Colonic mucosa (tissue), 4 donors: ENCODE measurements at regions not wholly inside any gene's neighbourhood (a gene's known extent, or its start where the extent isn't known, plus 50 kb on each side); places are given as distances from the start of the nearest gene placed in this dataset.
A peak's percentile ranks its signal among the peaks of the same experiment; 100 is the strongest.

Experiments
- DNase-seq: peaks from one replicate; pipeline ENCODE4 v3.0.0-alpha.2; 2020
- H3K27ac ChIP-seq: fragments of 200-600 bp; one replicate; pipeline ENCODE4 v1.8.0; 2021
- H3K27me3 ChIP-seq: fragments of 200-600 bp; one replicate; pipeline ENCODE4 v1.8.0; 2021
- H3K36me3 ChIP-seq: fragments of 200-600 bp; one replicate; pipeline ENCODE4 v1.8.0; 2021
- H3K4me1 ChIP-seq: fragments of 200-600 bp; one replicate; pipeline ENCODE4 v1.8.0; 2021; ENCODE audit warnings: mild to moderate bottlenecking
- H3K4me3 ChIP-seq: fragments of 200-600 bp; one replicate; pipeline ENCODE4 v1.8.0; 2021
- H3K9ac ChIP-seq, 2 donors: one replicate each; pipeline ENCODE4 v1.7.0; 2013; ENCODE audit warnings: control low read depth in 2 of 2, low read depth in 2 of 2, low read length in 2 of 2
- H3K9me3 ChIP-seq: fragments of 200-600 bp; one replicate; pipeline ENCODE4 v1.8.0; 2021
- CTCF ChIP-seq: fragments of 200-600 bp; IDR thresholded peaks from one replicate; pipeline ENCODE4 v1.8.0; 2022; ENCODE audit warnings: antibody characterized with exemption, mild to moderate bottlenecking
- intact Hi-C: fragments of 100-400 bp; cut with DNase I; formaldehyde crosslinking; loops from one replicate; pipeline ENCODE4 v1.14.1; 2022
- donor health status: healthy.
- donor health status: DM: no; HTN: no; CAD: no.
- donor health status: DM: no; HTN: no; CAD: no.

DNA sequence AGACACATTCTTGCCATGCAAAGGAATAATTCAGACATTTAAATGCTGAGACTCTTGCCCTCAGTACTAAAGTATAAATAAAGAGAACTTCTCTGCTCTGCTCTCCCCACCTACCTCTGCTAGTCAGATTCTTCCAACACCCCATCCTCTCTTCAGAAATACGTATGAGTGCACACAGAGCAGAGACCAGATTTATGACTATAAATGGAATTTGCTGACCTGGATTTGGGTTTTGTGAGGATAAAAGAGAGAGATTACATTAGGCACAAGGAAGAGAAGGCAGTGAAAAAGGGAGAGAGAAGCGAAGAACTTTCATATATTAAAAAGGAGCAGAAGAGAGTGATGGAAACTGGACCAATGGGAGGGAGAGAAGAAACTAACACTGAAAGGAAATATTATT is 87.6 kb upstream of the EXOC1L start:
- no peaks in the 10 kb centered on the region for H3K36me3 ChIP-seq
- no peak overlapping the region for H3K27ac ChIP-seq
- no peaks in the 10 kb centered on the region for H3K9me3 ChIP-seq
- TF ChIP-seq CTCF = no peak
- no peaks in the 10 kb centered on the region for H3K27me3 ChIP-seq
- no peak overlapping the region for H3K4me3 ChIP-seq
- DNase-seq = no peak
- no peaks in the 10 kb centered on the region for H3K4me1 ChIP-seq
- intact Hi-C loops = no loop called here
- H3K9ac ChIP-seq = no peak overlapping the region

- H3K4me1 ChIP-seq = no peaks in the 10 kb centered on the region
- TF ChIP-seq CTCF = no peak
- no peak overlapping the region for H3K4me3 ChIP-seq
- H3K27ac ChIP-seq = no peak overlapping the region
- H3K36me3 ChIP-seq = no peaks in the 10 kb centered on the region
- H3K9me3 ChIP-seq = no peaks in the 10 kb centered on the region
- no peak for DNase-seq
- intact Hi-C loops = no loop called here
- no peak overlapping the region for H3K9ac ChIP-seq
- H3K27me3 ChIP-seq = no peaks in the 10 kb centered on the region
Measured at GRCh38 chr4:55732864-55733263, 86.7 kb upstream of the EXOC1L start.

DNA sequence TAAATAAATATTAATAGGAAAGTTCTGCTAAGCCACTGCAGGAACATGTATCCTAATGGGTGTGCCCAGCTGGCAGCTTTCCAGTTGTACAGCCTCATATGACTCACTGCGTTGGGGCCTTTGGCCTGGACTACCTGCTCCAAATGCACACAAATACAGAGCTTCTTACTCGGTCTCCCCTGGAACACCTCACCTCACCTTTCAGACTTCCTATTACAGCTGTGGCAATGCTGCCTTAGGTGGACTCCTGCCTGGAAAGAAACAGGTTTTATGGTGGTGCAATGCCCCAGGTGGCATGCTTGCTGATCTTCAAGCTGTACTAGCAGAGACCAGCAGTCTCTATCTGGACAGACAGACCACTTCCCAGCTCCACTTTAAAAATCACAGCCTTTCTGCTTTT is 85.7 kb upstream of the EXOC1L start:
- no peaks in the 10 kb centered on the region for H3K9me3 ChIP-seq
- no peak for TF ChIP-seq CTCF
- H3K9ac ChIP-seq = no peak overlapping the region
- intact Hi-C loops = no loop called here
- no peak overlapping the region for H3K4me3 ChIP-seq
- no peaks in the 10 kb centered on the region for H3K36me3 ChIP-seq
- H3K4me1 ChIP-seq = no peaks in the 10 kb centered on the region
- peak; percentile 90 for DNase-seq
- no peaks in the 10 kb centered on the region for H3K27me3 ChIP-seq
- peak overlapping the region; percentile 19 for H3K27ac ChIP-seq

GRCh38 chr4:55736605-55737183 is 82.9 kb upstream of the EXOC1L start:
- DNase-seq = no peak
- no peaks in the 10 kb centered on the region for H3K36me3 ChIP-seq
- H3K4me1 ChIP-seq = no peaks in the 10 kb centered on the region
- H3K9ac ChIP-seq = no peak overlapping the region
- intact Hi-C loops = no loop called here
- no peak overlapping the region for H3K27ac ChIP-seq
- no peak for TF ChIP-seq CTCF
- no peaks in the 10 kb centered on the region for H3K27me3 ChIP-seq
- no peak overlapping the region for H3K4me3 ChIP-seq
- H3K9me3 ChIP-seq = no peaks in the 10 kb centered on the region

DNA sequence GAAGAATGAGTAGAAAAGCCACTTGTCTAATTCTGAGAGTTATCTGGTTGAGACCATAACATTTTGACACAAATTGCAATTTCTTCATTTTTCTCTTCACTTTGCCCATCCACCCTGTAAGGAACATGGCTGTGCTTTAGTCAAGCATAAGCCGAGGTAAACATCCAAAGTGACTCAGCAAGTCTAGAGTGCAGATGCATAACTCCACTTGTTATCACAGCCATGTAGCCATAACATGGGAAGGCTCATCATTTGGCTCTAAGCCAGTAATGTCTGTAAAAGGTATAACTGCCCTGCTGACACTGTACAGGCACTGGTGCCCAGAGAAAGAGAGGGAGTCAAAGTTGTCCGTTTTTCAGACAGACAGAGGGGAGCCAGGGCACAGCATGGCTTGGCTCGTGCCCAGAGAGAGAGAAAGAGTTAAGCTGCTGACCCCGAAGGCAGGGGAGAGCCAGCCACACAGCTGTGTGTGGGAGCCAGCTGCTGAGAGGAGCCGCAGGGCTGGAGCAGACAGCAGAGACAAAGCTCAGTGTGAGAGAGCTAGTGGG is 76.9 kb upstream of the EXOC1L start:
- Histone ChIP-seq H3K27me3 (no peaks in the 10 kb centered on the region), H3K9ac (no peak overlapping the region), H3K36me3 (no peaks in the 10 kb centered on the region), H3K27ac (no peak overlapping the region), H3K4me3 (no peak overlapping the region), H3K4me1 (no peaks in the 10 kb centered on the region), H3K9me3 (no peaks in the 10 kb centered on the region)
- no peak for DNase-seq
- TF ChIP-seq CTCF = no peak
- intact Hi-C loops = no loop called here
